Glutamatergic neuron (in vitro differentiated cells): ENCODE measurements at regions not wholly inside any gene's neighbourhood (a gene's known extent, or its start where the extent isn't known, plus 50 kb on each side); places are given as distances from the start of the nearest gene placed in this dataset.

ENCODE experiments used
- DNase-seq: peaks from one replicate; pipeline ENCODE4 v3.0.0; 2022
- H3K27ac Mint-ChIP-seq: one replicate; pipeline ENCODE4 v1.8.0; 2020; ENCODE audit warnings: mild to moderate bottlenecking, mixed read lengths, inconsistent platforms; ENCODE audit not compliant: unreplicated experiment
- H3K27me3 Mint-ChIP-seq: one replicate; pipeline ENCODE4 v1.8.0; 2020; ENCODE audit warnings: mild to moderate bottlenecking, moderate library complexity, mixed read lengths, inconsistent platforms; ENCODE audit not compliant: unreplicated experiment
- H3K36me3 Mint-ChIP-seq: one replicate; pipeline ENCODE4 v1.8.0; 2020; ENCODE audit warnings: mild to moderate bottlenecking, mixed read lengths, inconsistent platforms; ENCODE audit not compliant: unreplicated experiment
- H3K4me1 Mint-ChIP-seq: one replicate; pipeline ENCODE4 v1.8.0; 2020; ENCODE audit warnings: mild to moderate bottlenecking, low read depth, mixed read lengths, inconsistent platforms; ENCODE audit not compliant: unreplicated experiment
- H3K4me3 Mint-ChIP-seq: one replicate; pipeline ENCODE4 v1.8.0; 2020; ENCODE audit warnings: mild to moderate bottlenecking, mixed read lengths, inconsistent platforms; ENCODE audit not compliant: unreplicated experiment
- H3K9me3 Mint-ChIP-seq: one replicate; pipeline ENCODE4 v1.8.0; 2020; ENCODE audit warnings: mild to moderate bottlenecking, moderate library complexity, mixed read lengths, inconsistent platforms; ENCODE audit not compliant: unreplicated experiment
- CTCF ChIP-seq: fragments of 200-600 bp; sonication (generic); IDR thresholded peaks from one replicate; pipeline ENCODE4 v1.5.0; 2021; ENCODE audit not compliant: partially characterized antibody, unreplicated experiment

- no peak for DNase-seq
- Mint-ChIP-seq H3K27ac (no peak overlapping the region), H3K4me3 (no peak overlapping the region), H3K9me3 (peaks cover 1% of the 10 kb centered on the region), H3K36me3 (peaks cover 8% of the 10 kb centered on the region), H3K4me1 (no peaks in the 10 kb centered on the region), H3K27me3 (peaks cover 3% of the 10 kb centered on the region)
- no peak for TF ChIP-seq CTCF
These were observed 183.5 kb upstream of the AFDN start for GRCh38 chr6:167643223-167643622.

- DNase-seq: no peak
- H3K4me3 Mint-ChIP-seq: no peak overlapping the region
- TF ChIP-seq CTCF: no peak
- H3K4me1 Mint-ChIP-seq: no peaks in the 10 kb centered on the region
- H3K36me3 Mint-ChIP-seq: peaks cover 8% of the 10 kb centered on the region
- H3K27ac Mint-ChIP-seq: no peak overlapping the region
- H3K9me3 Mint-ChIP-seq: peaks cover 1% of the 10 kb centered on the region
- H3K27me3 Mint-ChIP-seq: peaks cover 3% of the 10 kb centered on the region
These were observed 183.0 kb upstream of the AFDN start for GRCh38 chr6:167643716-167644115.

GRCh38 chr6:167644412-167645132 lies 182.1 kb upstream of the AFDN start:
- H3K4me3 Mint-ChIP-seq: no peak overlapping the region
- H3K27me3 Mint-ChIP-seq: peaks cover 3% of the 10 kb centered on the region
- H3K9me3 Mint-ChIP-seq: peaks cover 1% of the 10 kb centered on the region
- H3K4me1 Mint-ChIP-seq: peaks cover 2% of the 10 kb centered on the region
- peaks cover 8% of the 10 kb centered on the region for H3K36me3 Mint-ChIP-seq
- no peak overlapping the region for H3K27ac Mint-ChIP-seq
- no peak for TF ChIP-seq CTCF
- no peak for DNase-seq

GRCh38 chr6:167645368-167645767 lies 181.3 kb upstream of the AFDN start:
- no peak for TF ChIP-seq CTCF
- H3K36me3 Mint-ChIP-seq: peaks cover 8% of the 10 kb centered on the region
- peaks cover 8% of the 10 kb centered on the region for H3K4me1 Mint-ChIP-seq
- peaks cover 1% of the 10 kb centered on the region for H3K9me3 Mint-ChIP-seq
- H3K27me3 Mint-ChIP-seq: peaks cover 3% of the 10 kb centered on the region
- no peak for DNase-seq
- H3K4me3 Mint-ChIP-seq: no peak overlapping the region
- no peak overlapping the region for H3K27ac Mint-ChIP-seq

- H3K4me1 Mint-ChIP-seq: peaks cover 8% of the 10 kb centered on the region
- no peak overlapping the region for H3K27ac Mint-ChIP-seq
- H3K9me3 Mint-ChIP-seq: peaks cover 1% of the 10 kb centered on the region
- peaks cover 3% of the 10 kb centered on the region for H3K27me3 Mint-ChIP-seq
- no peak for TF ChIP-seq CTCF
- H3K36me3 Mint-ChIP-seq: no peaks in the 10 kb centered on the region
- H3K4me3 Mint-ChIP-seq: no peak overlapping the region
- no peak for DNase-seq
These were observed 179.4 kb upstream of the AFDN start for GRCh38 chr6:167647306-167647705.
